ENCODE measurements at regions not wholly inside any gene's neighbourhood (a gene's known extent, or its start where the extent isn't known, plus 50 kb on each side); places are given as distances from the start of the nearest gene placed in this dataset.

DNA sequence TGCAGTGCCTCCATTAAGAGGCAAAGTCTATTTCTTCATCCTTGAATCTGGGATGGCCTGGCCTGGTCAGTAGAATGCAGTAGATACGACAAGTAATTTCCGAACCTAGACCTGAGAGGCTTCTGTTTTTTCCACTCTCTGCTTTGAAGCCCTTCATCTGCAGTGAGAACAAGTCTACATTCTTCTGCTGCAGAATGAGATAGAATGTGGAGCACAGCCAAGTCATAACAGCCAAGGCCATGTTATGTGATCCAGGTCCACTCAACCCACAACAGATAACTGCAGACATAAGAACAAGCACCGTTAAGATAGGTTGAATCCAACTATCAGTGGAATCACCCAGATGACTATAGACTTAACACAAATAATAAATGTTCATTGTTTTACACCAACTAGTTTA is 1297.7 kb downstream of the C4orf33 start:
- peak; percentile 69 for DNase-seq (ENCODE audit: low read depth)
- no peak for TF ChIP-seq CTCF (IDR thresholded peaks at IDR 0.05; ENCODE audit: low read length, missing control alignments)
- H3K4me3 ChIP-seq (replicated peaks; ENCODE audit: low read depth, low read length) = no peak overlapping the region

DNA sequence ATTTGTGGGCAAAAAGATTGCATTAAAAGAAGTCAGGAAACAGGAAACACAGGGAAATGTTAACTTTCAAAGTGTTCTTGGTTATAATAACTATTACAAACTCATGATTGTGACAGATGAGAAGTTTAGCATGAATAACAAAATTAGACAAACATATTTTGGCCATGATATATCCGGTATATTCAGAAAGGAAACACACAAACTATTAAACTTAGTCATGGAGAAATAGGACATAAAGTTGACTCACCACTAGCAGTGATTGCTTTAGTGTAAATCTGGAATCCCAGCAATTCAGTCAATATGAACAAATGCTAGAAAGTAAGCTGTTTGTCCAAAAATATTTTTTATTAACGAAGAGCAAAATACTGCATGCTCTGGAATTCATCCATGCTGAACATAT is 1299.9 kb downstream of the C4orf33 start:
- DNase-seq (ENCODE audit: low read depth) = peak; percentile 85
- no peak overlapping the region for H3K4me3 ChIP-seq (replicated peaks; ENCODE audit: low read depth, low read length)
- no peak for TF ChIP-seq CTCF (IDR thresholded peaks at IDR 0.05; ENCODE audit: low read length, missing control alignments)

DNA sequence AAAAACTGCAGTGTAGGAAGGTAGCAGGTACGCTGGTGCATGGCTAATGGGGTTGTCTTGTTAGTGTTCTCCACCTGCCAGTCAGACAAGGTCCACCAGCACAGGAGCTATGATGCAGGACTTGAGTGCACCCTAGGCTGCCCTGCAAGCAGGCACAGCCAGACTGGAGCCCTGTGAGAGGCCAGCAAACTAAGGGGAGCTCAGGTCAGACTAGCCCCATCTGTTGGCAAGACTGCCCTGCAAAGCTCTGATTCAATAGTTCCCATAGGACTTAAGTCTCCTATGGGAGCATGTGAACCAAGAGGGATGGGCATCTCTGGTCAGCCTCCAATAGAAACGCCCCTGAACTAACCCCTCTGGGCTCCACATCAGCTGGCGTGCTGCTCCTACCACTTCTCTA is 1307.3 kb downstream of the C4orf33 start:
- TF ChIP-seq CTCF (IDR thresholded peaks at IDR 0.05; ENCODE audit: low read length, missing control alignments) = no peak
- H3K4me3 ChIP-seq (replicated peaks; ENCODE audit: low read depth, low read length) = no peak overlapping the region
- DNase-seq (ENCODE audit: low read depth) = no peak

GRCh38 chr4:130416228-130416627 is 1320.3 kb downstream of the C4orf33 start:
- DNase-seq (ENCODE audit: low read depth) = no peak
- no peak for TF ChIP-seq CTCF (IDR thresholded peaks at IDR 0.05; ENCODE audit: low read length, missing control alignments)
- H3K4me3 ChIP-seq (replicated peaks; ENCODE audit: low read depth, low read length) = no peak overlapping the region

DNA sequence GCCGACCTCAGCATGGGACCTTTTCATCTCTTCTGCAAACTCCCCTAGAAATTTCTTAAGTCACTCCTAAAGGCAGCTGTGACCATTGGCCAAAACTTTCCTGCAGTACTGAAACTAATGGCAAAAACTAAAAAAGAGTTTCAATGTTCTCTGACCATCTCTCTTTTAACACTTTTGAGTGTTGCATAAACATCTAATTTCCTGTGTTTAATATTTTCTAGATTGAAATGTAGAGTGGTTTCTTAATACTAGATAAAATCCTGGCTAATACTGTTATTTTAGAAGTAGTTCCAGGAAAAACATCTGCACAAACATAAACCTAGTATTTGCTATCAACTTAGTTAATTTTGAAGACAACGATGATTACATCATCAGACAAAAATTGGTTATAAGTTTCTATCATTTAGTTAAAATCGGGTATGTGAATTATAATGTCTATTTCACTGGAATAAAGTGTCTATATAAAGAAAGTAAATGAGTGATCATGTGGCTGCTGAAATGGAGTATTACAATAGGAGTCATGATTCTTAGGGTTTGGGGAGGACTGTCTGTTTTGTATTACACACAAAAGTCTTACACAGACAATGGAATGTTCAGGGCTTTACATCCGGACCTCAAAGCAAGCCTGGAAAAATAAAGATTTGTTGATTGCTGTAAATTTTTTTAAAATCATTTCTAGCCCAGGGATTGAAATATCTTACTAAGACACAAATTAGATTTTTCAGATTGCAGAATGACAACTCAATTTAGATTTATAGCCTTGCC is 1323.4 kb downstream of the C4orf33 start:
- TF ChIP-seq CTCF (IDR thresholded peaks at IDR 0.05; ENCODE audit: low read length, missing control alignments) = no peak
- no peak overlapping the region for H3K4me3 ChIP-seq (replicated peaks; ENCODE audit: low read depth, low read length)
- peak; percentile 61 for DNase-seq (ENCODE audit: low read depth)

DNA sequence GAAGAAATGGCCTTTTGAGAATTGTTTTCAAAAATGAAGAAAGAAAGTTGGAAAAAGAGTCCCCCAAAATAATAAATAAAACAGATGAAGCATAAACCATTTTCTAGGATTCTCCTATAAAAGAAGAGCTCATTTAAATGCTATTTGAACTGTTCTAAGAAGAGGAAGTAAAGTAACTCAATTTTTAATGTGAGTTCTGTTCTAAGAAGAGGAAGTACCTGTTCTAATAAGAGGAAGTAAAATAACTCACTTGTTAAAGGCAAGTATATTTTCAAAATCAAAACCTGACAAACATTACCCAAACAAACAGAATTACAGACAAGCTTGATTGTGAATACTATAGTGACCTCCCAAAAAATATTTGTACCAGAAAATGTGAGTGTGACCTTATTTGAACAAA is 1326.3 kb downstream of the C4orf33 start:
- H3K4me3 ChIP-seq (replicated peaks; ENCODE audit: low read depth, low read length) = no peak overlapping the region
- no peak for DNase-seq (ENCODE audit: low read depth)
- TF ChIP-seq CTCF (IDR thresholded peaks at IDR 0.05; ENCODE audit: low read length, missing control alignments) = no peak

DNA sequence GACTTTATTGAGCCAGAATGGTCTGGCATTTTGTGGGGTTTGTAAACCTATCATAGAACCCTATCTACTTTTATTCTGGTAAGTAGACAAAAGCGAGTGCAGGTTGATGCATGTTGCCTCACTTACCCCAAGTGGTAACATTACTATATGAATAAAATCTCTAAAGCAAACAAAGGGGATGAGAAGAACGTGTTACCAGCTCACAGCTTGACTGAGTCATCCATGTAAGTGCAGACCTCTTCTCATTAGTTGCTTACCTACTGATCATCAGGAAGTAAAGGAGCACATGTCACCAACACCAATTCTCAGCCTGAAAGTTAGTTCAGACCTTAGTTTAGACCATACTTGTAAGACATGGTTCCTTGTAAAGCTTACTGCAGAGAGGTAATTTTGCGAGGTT is 1328.3 kb downstream of the C4orf33 start:
- TF ChIP-seq CTCF (IDR thresholded peaks at IDR 0.05; ENCODE audit: low read length, missing control alignments) = no peak
- no peak overlapping the region for H3K4me3 ChIP-seq (replicated peaks; ENCODE audit: low read depth, low read length)
- no peak for DNase-seq (ENCODE audit: low read depth)
